Pons (tissue), 1 donor: ENCODE measurements at regions not wholly inside any gene's neighbourhood (a gene's known extent, or its start where the extent isn't known, plus 50 kb on each side); places are given as distances from the start of the nearest gene placed in this dataset.

ENCODE experiments used
- DNase-seq: peaks from one replicate; pipeline ENCODE4 v3.0.0-alpha.2; 2016; ENCODE audit warnings: low spot score

DNA sequence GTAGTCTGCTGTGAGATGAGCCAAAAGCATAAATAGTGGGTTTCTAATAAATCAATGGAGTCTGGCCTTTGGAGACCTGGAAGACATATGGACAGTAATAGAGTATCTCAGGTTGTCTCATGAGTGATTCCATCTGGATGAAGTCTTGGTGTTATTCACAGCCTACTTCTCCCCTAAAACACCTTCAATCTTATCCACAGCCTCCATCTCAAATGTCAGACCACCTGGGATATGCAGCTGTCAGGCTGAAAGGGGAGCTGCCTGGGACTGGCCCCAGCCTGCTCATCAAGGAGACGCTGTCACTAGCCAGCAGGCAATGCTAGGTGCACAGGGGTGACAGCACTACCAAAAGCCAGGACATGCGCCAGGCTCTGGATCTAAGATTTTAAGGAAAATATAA, 684.0 kb upstream of the ZEB2 start:
- DNase-seq: no peak

DNA sequence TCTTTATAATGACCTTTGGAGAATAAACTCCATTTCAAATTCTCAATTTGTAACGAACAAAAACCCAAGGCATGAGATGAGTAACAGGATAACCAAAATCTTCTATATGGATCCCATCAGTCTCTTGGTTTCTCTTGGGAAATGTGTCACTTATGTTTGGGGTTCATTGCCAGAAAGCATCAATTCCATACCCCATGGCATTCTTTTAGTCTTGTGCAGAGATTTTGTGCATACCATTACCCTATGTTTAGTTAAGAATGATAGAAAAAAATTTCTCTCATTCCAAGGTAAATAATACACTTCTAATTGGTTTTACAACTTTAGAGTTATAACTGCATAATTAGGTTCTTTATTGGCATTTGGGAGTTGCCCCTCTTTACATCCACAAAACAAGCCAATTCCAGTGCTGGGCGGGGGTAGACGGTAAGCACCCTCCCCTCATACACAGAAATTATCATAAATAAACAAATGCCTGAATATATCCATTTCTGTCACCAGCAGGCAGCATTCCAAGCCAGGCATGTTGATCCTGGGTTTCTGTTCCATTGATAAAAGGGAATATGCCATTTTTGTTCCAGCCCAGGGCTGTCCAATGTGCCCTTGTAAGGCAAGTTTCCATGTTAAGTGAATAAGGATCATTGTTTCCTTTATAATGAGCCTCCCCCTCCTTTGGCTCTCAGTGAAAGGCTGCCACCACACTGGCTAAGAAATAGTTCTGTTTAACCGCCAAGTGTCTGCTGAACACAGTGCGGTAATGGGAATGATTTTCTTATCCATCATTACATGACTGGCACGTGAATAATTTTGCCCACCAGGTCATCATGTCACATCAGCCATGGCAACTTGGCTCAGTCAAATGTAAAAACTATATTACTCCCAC, 680.1 kb upstream of the ZEB2 start:
- peak; percentile 94 for DNase-seq

DNA sequence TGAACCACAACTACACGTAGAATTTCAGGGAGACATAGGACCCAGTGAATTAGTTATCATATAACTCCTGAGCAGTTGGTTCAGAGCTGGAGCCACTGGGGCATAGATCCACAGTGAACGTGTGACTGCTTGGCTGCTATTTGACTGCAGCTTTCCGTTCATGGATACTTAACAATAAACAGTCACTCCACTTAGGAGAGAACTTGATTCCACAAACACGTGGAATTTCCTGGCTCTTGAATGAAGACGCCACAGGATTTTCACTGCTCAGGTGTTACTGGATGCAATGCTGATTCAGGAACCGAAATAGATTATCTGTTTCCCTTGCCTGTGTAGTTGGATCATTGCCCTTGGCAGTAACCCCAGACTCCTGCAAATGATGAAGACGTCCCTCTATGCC, 679.1 kb upstream of the ZEB2 start:
- peak; percentile 71 for DNase-seq

DNA sequence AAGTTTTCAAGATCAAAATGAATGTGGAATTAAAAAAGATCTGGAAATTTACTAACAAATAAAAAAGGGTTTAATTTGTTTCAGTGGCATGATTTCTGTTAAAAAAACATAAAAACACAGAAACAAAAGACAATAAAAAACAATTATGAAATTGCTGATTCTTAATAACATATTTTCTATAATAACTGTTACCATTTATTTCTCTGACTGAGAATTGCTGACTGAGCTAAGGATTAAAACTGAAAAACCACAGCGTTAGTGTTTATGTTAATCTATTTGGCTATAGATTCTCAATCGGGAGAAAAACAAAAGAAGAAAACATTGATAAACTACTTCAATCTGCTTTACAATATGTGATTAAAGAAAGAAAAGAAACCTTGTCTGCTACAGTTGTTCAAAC, 678.6 kb upstream of the ZEB2 start:
- DNase-seq: no peak

DNA sequence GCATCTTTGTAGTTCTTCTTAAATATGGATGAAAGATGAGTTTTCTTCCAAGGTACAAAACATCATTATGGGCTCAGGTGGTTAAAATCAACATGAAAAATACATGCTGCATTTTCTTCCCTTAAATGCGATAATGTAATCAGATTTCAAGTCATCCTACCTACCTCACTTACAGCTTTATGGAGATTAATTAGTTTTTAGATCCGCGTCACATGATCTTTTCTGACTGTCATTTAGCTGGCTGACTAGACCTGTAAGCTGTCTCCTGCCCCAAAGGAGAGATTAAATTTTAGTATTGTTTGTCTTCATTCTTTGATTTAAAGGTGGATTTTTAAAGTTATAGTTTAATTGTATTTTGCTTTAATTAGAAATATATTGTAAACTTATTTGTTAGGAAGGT, 678.0 kb upstream of the ZEB2 start:
- DNase-seq: no peak

DNA sequence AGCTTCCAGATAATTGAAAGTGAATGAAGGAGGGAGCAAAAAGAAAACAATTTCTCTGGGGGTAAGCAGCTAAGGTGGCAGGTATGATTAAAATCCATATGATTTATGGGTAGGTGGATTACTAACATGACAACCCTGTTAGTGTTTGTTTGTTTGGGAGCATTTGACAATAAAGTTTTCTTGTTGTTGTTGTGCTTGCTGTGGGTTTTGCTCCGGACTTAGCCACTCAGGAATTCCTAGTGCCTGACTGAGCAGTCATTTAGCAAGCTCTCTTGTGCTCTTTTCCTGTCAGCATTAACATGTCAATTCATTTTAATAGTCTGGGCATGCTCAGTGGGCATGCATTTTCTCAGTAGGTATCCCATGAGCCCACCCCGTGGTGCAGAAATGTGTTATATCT, 674.8 kb upstream of the ZEB2 start:
- no peak for DNase-seq

DNA sequence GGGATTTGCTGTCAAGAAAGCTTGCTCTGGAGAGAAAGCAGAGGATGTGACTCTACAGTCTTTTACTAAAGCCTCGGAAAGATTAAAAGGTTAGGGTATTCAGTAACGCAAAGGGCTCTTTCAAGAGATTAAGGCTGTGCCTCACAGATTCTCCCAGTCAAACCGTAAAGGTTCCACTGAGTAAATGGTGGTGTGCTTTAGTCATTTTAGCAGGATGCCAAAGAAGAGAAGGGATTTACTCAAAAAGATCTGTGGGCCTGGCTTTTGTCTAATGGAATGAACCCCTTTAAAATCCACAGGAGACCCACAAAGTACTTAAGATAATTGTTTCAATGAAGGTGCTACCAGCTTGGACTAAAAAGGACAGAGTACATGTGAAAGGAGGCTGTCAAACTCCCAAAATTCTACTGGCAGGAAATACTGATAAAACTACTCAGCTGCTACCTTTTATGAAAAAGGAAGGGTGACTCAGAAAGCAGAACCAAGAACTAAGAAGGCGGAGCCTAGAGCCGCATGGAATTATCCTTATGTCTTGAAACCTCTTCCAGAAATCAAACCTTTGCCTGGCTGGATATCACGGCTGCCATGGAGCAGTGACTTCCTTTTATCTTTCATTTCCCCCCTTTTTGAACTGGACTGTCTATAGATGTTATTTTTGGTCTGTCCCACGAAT, 670.2 kb upstream of the ZEB2 start:
- DNase-seq: no peak

DNA sequence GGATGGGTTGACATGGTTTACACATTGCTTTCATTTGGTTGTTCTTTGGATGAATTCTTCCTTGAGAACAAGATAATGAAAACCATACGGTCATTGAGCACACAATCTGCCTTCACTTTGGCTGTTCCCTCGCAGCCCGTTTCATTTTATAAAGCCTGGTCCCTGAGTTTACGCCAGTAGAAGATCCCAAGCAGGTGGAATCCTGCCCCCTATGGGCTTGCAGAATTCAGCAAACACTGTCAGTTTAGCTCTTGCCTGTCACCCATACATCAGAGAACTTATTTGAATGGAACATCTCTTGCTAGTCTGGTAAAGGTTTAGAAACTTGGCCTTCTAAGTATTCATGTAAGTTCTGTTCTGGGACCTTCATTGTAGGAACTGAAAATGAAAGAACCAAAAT, 666.4 kb upstream of the ZEB2 start:
- DNase-seq: peak; percentile 49

DNA sequence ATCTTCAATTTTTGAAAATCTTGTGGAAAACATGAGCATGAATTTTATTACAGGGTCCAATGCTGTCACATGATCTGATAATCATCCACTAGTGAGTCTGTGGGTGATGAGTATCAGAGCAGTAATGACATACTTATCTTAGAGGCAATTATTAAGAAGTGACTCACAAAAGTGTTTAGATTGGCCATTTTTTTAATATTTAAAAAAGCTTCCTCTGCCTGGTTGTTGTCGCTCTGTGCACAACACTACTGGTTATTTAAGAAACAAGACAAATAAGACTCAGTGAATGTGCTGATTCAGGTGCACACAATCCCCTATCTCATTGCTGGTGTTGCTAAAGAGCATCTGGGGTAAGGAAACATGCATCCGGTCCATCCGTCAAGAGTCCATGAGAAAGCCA, 665.8 kb upstream of the ZEB2 start:
- no peak for DNase-seq

DNA sequence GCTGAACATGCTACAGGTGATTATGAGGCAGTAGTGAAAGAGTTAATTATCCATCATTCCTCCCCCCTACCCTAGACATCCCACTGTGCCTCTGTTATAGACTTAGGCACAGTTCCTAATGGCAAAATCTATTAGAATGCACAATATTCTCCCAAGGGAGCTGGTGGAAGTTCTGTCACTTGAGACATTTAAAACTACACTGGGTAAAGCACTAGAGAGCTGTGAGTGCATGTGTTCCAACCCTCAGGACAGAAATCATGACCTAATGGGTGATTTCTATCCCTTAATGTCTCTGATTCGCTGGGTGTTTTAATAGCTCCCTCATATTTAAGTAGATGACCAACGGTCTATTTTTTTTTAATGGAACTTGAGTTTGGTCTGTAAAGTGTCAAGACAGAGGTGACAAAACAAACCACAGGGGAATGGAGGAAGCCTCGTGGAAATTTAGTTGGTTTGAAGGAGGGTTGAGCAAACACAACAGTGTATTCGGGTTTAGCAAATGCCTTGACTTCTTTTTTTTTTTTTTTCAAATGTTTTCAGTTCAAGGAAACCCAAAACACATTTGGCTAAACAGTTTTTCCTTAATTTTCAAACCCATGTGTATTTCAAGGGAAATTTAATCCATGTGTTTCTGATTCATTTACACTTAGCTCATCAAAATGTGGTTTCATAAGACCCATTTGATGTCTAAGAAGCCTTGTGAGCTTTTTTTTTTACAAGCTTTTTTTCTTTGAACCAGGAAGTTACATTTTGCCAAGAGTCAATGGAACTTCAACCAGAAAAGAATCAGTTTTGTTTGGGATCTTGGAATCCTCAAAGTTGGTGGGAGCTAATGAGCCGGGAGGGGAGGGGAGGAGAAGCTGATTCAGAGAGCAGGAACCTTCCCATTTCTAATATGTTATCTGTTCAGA, 665.1 kb upstream of the ZEB2 start:
- DNase-seq: no peak

DNA sequence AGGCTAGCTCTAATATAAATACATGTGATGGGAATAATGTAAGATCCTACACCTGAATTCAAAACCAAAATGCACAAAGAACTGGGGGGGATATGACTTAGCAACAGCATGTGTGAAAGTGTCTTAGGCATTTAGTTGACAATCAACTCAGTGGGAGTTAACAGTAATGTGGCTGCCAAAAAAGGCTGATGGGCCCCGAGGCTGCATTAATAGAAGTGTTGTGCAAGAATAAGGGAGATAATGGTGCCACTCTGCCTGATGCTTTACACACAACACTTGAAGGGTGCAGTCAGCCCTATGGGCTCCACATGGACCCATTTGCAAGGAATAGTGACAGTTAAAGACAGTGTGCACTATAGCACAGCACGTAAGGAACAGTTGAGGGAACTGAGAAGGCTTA, 649.4 kb upstream of the ZEB2 start:
- no peak for DNase-seq

DNA sequence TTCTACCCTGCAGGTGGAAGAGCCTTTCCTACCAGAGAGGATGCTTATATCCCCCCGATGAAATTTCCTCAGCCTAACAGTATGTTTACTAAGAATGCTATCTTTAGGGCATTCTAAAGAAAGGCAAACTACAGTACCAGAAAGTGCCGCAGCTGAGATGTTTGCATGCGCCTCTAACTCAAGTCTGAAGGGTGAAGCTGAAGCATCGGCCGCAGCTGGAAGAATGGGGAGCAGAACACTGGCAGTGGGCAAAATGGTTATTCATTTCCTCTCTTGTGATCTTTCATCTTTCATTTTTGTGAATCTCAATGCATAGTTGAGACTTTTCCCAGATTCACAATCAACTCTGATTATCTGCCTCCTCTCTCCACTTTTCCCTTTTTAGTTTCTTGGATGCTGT, 648.2 kb upstream of the ZEB2 start:
- no peak for DNase-seq

DNA sequence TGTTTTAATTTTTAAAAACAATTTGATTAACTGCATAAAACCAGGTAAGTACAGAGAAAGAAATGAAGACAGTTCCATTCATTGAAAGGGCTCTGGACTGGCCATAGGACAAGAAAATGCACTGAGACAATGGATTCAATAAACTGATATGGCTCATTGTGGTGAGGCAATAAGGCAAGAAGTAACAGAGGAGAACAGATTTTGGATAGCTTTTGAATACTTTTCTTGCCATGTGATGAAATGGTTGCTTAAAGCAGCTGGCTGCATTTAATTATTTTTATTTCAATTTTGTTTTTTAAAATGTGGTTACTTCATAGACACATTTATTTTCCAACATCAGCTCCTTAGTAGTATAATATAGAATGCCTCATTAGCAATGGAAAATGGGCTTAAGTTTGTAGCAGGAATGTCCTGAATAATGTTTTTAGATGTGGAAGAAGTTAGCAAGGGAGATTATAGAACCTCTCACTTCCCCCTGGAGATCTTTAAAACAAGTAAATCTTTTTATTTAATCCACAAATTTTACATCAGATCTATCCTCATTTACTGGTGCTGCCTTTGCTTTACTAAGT, 646.9 kb upstream of the ZEB2 start:
- no peak for DNase-seq

DNA sequence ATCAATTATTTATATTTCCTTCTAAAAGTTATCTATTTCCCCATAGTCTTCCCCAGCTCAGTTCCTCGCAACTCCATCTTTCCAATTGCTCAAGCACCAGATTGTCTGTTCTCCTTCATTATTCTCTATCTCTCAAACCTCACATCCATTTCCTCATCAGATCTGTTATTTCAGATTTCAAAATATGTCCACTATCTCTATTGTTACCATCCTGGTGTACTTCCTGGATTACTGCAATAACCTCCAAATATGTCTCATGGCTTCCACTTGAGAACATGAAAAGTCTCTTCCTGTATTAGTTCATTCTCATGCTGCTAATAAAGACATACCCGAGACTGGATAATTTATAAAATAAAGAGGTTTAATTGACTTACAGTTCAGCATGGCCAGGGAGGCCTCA, 641.7 kb upstream of the ZEB2 start:
- DNase-seq: no peak

DNA sequence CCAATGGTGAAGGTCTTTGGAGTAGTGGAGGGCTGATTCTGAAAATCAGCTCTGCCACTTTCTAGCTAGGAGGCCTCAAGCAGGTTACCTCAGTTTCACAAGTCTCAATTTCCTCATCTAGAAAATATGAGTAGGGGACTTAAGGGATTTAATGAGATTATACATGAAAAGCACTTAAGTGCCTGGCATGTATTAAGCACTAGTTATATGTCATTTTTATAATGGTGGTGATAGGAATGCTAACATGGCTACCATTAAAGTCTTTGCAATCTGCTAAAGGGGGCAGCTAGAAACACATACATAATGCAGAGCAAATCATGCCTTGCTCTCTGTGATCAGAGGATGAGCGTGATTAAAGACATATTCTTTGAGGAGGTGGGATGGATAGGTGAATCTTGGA, 640.9 kb upstream of the ZEB2 start:
- DNase-seq: no peak

DNA sequence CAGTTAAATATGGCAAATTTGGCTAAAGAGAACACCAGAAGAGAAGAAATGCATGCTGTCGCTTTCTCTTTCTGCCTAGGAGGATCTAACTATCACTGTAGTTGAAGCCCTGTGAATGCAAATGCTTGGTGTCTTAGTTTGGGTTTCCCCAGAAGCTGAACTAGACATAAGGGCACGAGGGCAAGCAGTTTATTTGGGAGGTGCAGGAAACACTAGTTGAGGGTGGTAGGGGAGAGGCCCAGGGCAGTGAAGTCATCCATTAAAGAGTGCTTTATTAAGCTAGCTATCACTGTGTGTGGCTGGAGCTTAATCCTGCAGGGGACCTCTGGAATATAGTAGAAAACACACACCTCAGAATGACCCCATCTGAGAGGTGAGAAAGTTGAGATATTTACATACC, 639.8 kb upstream of the ZEB2 start:
- DNase-seq: no peak

DNA sequence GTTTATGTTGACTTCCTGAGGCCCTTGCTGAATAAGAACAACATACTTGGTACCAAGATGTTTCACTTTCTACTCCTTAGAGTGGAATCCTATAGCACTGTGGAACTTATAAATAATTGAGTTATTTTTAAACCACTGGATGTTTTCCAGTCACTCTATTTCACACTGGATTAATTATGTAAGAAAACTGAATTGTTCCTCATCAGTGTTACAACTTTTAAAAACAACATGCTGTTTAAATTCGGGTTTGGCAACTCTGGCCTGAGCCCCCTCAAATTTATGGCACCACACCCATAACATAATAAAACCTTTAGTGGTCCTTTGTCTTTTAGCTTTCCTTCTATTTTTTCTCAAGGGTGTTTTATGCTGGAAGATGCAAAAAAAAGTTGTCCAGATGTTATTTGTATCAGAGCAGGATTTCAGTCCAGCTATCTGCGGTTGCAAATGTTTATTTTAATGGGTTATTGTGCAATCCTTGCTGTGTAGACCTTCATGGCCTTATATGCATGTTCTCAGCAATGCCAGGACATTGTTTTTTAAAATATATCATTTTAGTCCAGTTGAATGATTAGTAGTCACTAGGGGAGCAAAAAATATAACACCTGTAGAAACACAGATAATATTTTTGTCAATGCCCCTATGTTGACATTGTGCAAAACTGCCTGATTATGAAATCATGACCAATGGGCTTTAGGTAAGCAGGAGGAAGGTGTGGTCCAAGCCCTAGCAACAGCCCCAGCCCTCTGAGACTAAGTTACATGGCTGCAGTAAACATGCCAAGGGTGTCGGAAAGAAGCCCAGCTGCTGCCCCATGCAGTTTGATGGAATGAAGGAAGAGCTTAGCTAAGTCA, 638.0 kb upstream of the ZEB2 start:
- no peak for DNase-seq

DNA sequence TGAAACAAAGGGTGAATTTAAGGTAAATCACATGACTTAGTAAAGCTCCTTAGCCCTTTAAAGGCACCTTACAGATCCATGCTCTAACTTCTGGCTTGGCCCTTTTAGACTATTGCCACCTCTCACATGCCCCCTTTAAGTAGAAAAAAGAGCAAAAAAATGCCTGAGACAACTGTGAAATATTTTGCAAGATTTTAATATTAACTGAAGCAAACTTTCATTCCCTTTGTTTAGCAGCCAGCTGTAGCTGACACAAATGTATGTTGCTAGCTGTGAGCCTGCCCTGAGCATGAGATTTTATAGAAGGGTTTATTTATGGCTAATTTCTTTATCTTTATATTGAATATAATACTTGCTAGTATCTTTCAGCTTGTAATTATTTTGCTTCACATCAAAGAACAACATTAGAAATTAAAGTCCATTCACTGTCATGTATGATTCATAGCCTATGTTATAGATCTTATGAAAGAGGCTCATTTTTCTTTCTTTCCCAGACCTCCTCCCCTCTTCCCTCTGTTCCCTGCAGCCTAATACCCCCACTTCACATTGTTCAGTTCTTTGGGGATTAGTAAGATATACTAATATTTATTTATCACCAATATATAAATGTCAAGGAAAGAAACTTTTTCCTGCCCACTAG, 637.2 kb upstream of the ZEB2 start:
- DNase-seq: no peak

DNA sequence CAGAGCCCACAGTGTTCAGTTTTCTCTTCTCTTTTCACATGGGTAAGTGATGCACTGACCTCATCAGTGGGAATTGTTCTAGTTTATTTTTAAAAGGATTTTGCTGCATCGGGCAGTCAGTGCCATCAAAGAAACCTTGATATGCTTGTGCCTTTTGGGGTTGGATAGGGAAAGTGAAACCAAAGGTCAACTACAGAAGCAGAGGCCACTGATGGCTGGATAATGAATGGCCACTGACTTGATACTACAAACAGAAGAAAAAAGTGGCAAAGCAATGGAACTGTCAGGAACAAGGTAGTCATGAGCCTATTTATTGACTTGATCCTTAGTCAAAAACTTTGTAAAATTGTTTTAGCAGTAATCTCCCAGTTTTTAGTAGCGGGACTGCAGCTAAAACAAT, 636.3 kb upstream of the ZEB2 start:
- no peak for DNase-seq

DNA sequence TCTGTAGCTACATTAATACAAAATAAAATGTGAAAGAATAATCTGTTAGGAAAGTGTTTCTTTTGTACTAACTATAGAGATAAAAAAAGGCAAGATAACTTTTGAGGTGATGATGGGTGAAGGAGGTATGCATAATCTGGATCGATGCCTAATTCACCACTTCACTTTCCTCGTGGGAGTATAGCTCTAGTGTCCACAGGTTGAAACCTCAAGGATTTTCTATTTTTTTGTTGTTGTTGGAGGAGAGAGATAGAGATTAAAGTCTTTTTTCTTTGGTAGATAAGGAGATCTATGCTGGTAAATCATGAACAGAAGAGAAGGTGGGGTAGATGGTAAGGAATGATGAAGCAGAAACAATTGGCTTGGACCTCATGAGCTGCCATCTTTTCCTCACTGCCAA, 635.3 kb upstream of the ZEB2 start:
- DNase-seq: no peak

DNA sequence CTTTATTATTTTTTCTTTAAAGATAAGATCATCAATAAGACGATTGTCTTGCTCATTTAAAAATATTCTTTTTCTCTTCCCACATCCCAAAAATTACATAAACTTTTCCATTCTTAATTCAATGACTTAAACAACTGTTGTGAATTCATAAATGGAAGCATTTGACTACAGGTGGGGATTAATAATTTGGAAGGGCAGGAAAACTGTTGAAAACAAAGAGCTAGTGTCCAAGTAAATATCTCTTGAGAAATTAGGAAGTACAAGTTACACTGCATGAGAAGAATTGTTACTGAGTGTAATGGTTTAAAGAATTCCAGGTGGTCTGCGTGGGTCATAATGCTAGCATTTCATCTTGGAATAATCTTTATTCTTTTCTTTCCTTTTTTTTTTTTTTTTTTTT, 634.8 kb upstream of the ZEB2 start:
- DNase-seq: no peak
